ENCODE measurements at regions not wholly inside any gene's neighbourhood (a gene's known extent, or its start where the extent isn't known, plus 50 kb on each side); places are given as distances from the start of the nearest gene placed in this dataset.

GRCh38 chr3:101973163-101973505 lies 123.8 kb downstream of the NFKBIZ start:
- TF ChIP-seq CTCF (conservative IDR thresholded peaks at IDR 0.05 in 1 of 2, IDR thresholded peaks at IDR 0.05 in 1 of 2; ENCODE audit: low read depth in 1 of 2, low read length in 2 of 2) (no peak), EZH2 (IDR thresholded peaks at IDR 0.05; ENCODE audit: low read length, missing control alignments) (no peak)

All from fibroblast of lung (primary cell).